Erythroblast (primary cell): ENCODE measurements at regions not wholly inside any gene's neighbourhood (a gene's known extent, or its start where the extent isn't known, plus 50 kb on each side); places are given as distances from the start of the nearest gene placed in this dataset.

Experiments used
- DNase-seq, 2 experiments: peaks; one replicate each; lab custom pipeline; 2025; lab: John Stamatoyannopoulos, UW
- GATA1 ChIP-seq: IDR thresholded peaks from 2 replicates; pipeline ENCODE4 v1.6.1; 2011; ENCODE audit warnings: low read depth, mild to moderate bottlenecking, control low read depth, low read length, moderate library complexity
- POLR2A ChIP-seq: IDR thresholded peaks from 2 replicates; pipeline ENCODE4 v1.6.1; 2011; ENCODE audit warnings: mild to moderate bottlenecking, low read length

- TF ChIP-seq POLR2A (no peak), GATA1 (no peak)
- no peak for DNase-seq
Measured at GRCh38 chr4:12975511-12975910, 508.6 kb downstream of the RAB28 start.

- no peak for DNase-seq
- TF ChIP-seq GATA1 (no peak), POLR2A (no peak)
Measured at GRCh38 chr4:12973522-12973921, 510.6 kb downstream of the RAB28 start.

GRCh38 chr4:12968345-12968744, 515.8 kb downstream of the RAB28 start:
- TF ChIP-seq GATA1, result no peak
- TF ChIP-seq POLR2A, result no peak
- DNase-seq, result no peak

- DNase-seq, result no peak
- no peak for TF ChIP-seq GATA1
- TF ChIP-seq POLR2A, result no peak
Measured at GRCh38 chr4:12966726-12967125, 517.4 kb downstream of the RAB28 start.

- TF ChIP-seq GATA1 (no peak), POLR2A (no peak)
- DNase-seq, result no peak
Measured at GRCh38 chr4:12965334-12965733, 518.8 kb downstream of the RAB28 start.

GRCh38 chr4:12963912-12964311, 520.2 kb downstream of the RAB28 start:
- no peak for TF ChIP-seq GATA1
- no peak for TF ChIP-seq POLR2A
- no peak for DNase-seq

- TF ChIP-seq POLR2A (no peak), GATA1 (no peak)
- no peak for DNase-seq
Measured at GRCh38 chr4:12963291-12963690, 520.8 kb downstream of the RAB28 start.

GRCh38 chr4:12961713-12962112, 522.4 kb downstream of the RAB28 start:
- no peak for DNase-seq
- no peak for TF ChIP-seq POLR2A

- DNase-seq, result no peak
- TF ChIP-seq POLR2A, result no peak
- TF ChIP-seq GATA1, result no peak
Measured at GRCh38 chr4:12958436-12958835, 525.7 kb downstream of the RAB28 start.

GRCh38 chr4:12957108-12957507, 527.0 kb downstream of the RAB28 start:
- TF ChIP-seq POLR2A (no peak), GATA1 (no peak)
- DNase-seq, result no peak

GRCh38 chr4:12956026-12956425, 528.1 kb downstream of the RAB28 start:
- DNase-seq, result no peak
- no peak for TF ChIP-seq POLR2A
- no peak for TF ChIP-seq GATA1

- no peak for DNase-seq
- TF ChIP-seq POLR2A (no peak), GATA1 (no peak)
Measured at GRCh38 chr4:12949719-12950490, 534.2 kb downstream of the RAB28 start.

GRCh38 chr4:12943069-12943468, 541.1 kb downstream of the RAB28 start:
- no peak for TF ChIP-seq POLR2A
- no peak for TF ChIP-seq GATA1
- DNase-seq, result no peak

GRCh38 chr4:12933760-12934221, 550.3 kb downstream of the RAB28 start:
- TF ChIP-seq POLR2A (no peak), GATA1 (no peak)
- no peak for DNase-seq
